ENCODE measurements at regions not wholly inside any gene's neighbourhood (a gene's known extent, or its start where the extent isn't known, plus 50 kb on each side); places are given as distances from the start of the nearest gene placed in this dataset.

DNA sequence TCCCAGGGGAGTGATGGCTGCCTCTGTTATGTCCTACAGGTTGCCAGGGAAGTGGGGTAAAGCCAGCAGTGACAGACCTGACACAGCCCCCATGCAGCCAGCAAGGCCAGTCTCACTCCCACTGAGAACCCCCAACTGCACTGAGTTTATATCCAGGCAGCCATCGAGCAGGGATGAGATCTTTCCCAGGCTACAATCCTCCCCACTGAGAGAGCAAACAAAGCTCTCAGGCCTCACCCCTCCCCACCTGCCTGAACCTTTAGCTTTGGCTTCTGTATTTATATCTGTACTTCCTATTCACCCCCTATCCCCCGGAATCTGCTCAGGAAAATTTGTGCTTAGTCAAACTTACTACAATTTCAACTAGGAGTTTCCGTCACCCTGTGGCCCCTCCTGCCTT, 284.1 kb downstream of the FAM170A start:
- 44 to 59% (median 56%) methylated on average over 3 of the region's 3 CpGs for WGBS, 5 donors
- Histone ChIP-seq H3K4me3 (no peak overlapping the region), H3K9me3 (peaks cover 0 to 6% (median 0%) of the 10 kb centered on the region in 4 donors), H3K27ac (no peak overlapping the region), H3K27me3 (no peaks in the 10 kb centered on the region), H3K36me3 (no peaks in the 10 kb centered on the region), H3K4me1 (no peaks in the 10 kb centered on the region)
- DNase-seq, result no peak
- intact Hi-C loops (cut with DNase I; ENCODE audit: low total_unique reads), result no loop called here
- TF ChIP-seq, protein P1, sequence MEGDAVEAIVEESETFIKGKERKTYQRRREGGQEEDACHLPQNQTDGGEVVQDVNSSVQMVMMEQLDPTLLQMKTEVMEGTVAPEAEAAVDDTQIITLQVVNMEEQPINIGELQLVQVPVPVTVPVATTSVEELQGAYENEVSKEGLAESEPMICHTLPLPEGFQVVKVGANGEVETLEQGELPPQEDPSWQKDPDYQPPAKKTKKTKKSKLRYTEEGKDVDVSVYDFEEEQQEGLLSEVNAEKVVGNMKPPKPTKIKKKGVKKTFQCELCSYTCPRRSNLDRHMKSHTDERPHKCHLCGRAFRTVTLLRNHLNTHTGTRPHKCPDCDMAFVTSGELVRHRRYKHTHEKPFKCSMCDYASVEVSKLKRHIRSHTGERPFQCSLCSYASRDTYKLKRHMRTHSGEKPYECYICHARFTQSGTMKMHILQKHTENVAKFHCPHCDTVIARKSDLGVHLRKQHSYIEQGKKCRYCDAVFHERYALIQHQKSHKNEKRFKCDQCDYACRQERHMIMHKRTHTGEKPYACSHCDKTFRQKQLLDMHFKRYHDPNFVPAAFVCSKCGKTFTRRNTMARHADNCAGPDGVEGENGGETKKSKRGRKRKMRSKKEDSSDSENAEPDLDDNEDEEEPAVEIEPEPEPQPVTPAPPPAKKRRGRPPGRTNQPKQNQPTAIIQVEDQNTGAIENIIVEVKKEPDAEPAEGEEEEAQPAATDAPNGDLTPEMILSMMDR (IDR thresholded peaks at IDR 0.05), result no peak
- no peak for TF ChIP-seq EP300 (IDR thresholded peaks at IDR 0.05)
- TF ChIP-seq POLR2AphosphoS5 (IDR thresholded peaks at IDR 0.05), result no peak
- TF ChIP-seq POLR2A (IDR thresholded peaks at IDR 0.05), result no peak

DNA sequence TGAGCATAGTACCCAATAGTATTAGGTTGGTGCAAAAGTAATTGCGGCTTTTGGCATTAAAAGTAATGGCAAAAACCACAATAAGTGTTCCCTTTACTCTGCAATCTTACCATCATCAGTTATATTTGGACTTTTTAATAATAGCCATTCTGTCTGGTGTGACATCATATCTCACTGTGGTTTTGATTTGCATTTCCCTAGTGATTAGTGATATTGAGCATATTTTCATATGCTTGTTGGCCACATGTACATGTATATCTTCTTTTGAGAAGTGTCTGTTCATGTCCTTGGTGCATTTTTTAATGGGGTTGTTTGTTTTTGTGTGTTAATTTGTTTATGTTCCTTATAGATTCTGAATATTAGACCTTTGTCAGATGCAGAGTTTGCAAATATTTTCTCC, 289.9 kb downstream of the FAM170A start:
- Histone ChIP-seq H3K27ac (no peak overlapping the region), H3K27me3 (no peaks in the 10 kb centered on the region), H3K36me3 (no peaks in the 10 kb centered on the region), H3K4me1 (no peaks in the 10 kb centered on the region), H3K4me3 (no peak overlapping the region), H3K9me3 (no peaks in the 10 kb centered on the region)
- TF ChIP-seq, protein P1 (IDR thresholded peaks at IDR 0.05), result no peak
- TF ChIP-seq POLR2AphosphoS5 (IDR thresholded peaks at IDR 0.05) (no peak), POLR2A (IDR thresholded peaks at IDR 0.05) (no peak), EP300 (IDR thresholded peaks at IDR 0.05) (no peak)
- intact Hi-C loops (cut with DNase I; ENCODE audit: low total_unique reads), result no loop called here
- WGBS, 5 donors, result 82 to 89% (median 86%) methylated on average over 1 of the region's 1 CpG
- no peak for DNase-seq

DNA sequence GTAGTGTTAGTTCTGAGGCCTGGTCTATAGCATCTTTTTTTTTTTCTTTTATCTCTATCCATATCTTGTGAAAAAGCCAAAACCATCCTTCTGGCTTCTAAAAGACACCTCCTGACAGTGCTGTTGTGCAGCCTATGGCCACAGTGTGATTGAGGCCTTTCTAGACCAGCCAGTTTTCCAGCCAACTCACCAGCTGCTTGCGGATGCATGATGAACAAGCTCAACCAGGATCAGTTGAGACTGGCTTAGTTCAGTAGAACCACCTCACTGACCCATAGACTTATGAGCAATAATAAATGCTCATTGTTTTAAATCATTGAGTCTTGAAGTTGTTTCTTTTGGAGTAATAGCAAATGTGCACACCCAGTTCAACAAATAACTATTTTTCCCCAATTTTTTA, 296.9 kb downstream of the FAM170A start:
- TF ChIP-seq EP300 (IDR thresholded peaks at IDR 0.05), result no peak
- no peak overlapping the region for H3K4me3 ChIP-seq
- no peaks in the 10 kb centered on the region for H3K36me3 ChIP-seq
- no peaks in the 10 kb centered on the region for H3K27me3 ChIP-seq
- 90 to 100% (median 94%) methylated on average over 1 of the region's 1 CpG for WGBS, 5 donors
- no peak overlapping the region for H3K27ac ChIP-seq
- intact Hi-C loops (cut with DNase I; ENCODE audit: low total_unique reads), result no loop called here
- DNase-seq, result no peak
- no peaks in the 10 kb centered on the region for H3K4me1 ChIP-seq
- no peaks in the 10 kb centered on the region for H3K9me3 ChIP-seq

DNA sequence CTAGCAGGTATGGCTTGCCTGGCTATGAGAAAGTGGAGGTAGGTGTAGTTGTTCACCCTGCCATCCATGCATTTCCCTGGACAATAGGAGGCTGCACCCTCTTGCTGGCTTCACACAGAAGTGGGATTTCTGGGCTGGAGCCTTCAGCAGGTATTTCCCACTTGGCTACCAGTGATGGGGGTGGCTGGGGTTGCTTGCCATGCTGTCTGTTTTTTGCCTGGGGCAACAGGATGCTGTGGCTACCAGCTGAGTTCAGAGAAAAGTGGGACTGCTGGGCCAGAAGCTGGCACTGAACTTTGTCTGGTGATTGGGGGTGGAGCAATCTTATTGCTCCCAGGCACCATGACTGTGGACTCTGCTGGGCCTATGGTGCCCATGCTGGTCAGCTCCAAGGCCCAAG, 299.6 kb downstream of the FAM170A start:
- H3K4me1 ChIP-seq, result no peaks in the 10 kb centered on the region
- no peak overlapping the region for H3K27ac ChIP-seq
- intact Hi-C loops (cut with DNase I; ENCODE audit: low total_unique reads), result no loop called here
- no peak for DNase-seq
- H3K27me3 ChIP-seq, result no peaks in the 10 kb centered on the region
- H3K9me3 ChIP-seq, result no peaks in the 10 kb centered on the region
- TF ChIP-seq EP300 (IDR thresholded peaks at IDR 0.05) (no peak), POLR2A (IDR thresholded peaks at IDR 0.05) (no peak), POLR2AphosphoS5 (IDR thresholded peaks at IDR 0.05) (no peak)
- TF ChIP-seq, protein P1 (IDR thresholded peaks at IDR 0.05), result no peak
- no peak overlapping the region for H3K4me3 ChIP-seq
- H3K36me3 ChIP-seq, result no peaks in the 10 kb centered on the region

DNA sequence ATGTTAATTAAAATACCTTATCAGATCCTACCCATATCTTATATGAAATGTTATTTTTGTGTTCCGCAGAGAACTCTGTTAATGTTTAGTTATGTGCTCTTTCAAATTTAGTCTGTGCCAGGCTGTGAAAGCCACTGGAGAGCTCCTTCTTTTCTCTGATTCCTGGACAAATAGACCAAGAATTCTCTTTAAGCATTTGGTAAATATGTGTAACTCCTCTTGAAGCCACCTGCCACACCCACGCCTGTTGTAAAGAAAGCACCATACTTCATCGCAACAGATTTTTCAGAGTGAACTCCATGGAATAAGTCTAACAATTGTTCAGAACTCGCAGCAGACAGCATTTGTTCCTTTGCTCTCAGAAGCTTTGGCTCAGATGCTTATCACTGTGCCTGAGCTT, 301.1 kb downstream of the FAM170A start:
- no peak overlapping the region for H3K4me3 ChIP-seq
- WGBS, 5 donors, result 28 to 67% (median 48%) methylated on average over 4 of the region's 4 CpGs

More for the DNA sequence above, 301.1 kb downstream of the FAM170A start:
- Histone ChIP-seq H3K27ac (no peak overlapping the region), H3K9me3 (no peaks in the 10 kb centered on the region), H3K4me1 (no peaks in the 10 kb centered on the region), H3K27me3 (no peaks in the 10 kb centered on the region), H3K36me3 (no peaks in the 10 kb centered on the region)
- DNase-seq, result no peak
- TF ChIP-seq POLR2AphosphoS5 (IDR thresholded peaks at IDR 0.05), result no peak
- no peak for TF ChIP-seq EP300 (IDR thresholded peaks at IDR 0.05)
- TF ChIP-seq, protein P1 (IDR thresholded peaks at IDR 0.05), result no peak
- no peak for TF ChIP-seq POLR2A (IDR thresholded peaks at IDR 0.05)
- intact Hi-C loops (cut with DNase I; ENCODE audit: low total_unique reads), result no loop called here
